H9 (cell line): ENCODE measurements at regions not wholly inside any gene's neighbourhood (a gene's known extent, or its start where the extent isn't known, plus 50 kb on each side); places are given as distances from the start of the nearest gene placed in this dataset.

Experiments used
- DNase-seq: peaks from one replicate; pipeline ENCODE4 v3.0.0-alpha.2; 2017
- H2AFZ ChIP-seq: one replicate; pipeline ENCODE4 v1.6.1; 2013; ENCODE audit warnings: mild to moderate bottlenecking, low read length, control low read depth, moderate library complexity
- H2AK5ac ChIP-seq: 2 replicates; pipeline ENCODE4 v1.6.1; 2013; ENCODE audit warnings: low read length, control low read depth, mixed read lengths; ENCODE audit not compliant: insufficient read length
- H2BK120ac ChIP-seq: one replicate; pipeline ENCODE4 v1.6.1; 2013; ENCODE audit warnings: low read depth, mild to moderate bottlenecking, low read length, control low read depth, inconsistent platforms; ENCODE audit not compliant: poor library complexity, severe bottlenecking
- H2BK12ac ChIP-seq: 2 replicates; pipeline ENCODE4 v1.6.1; 2013; ENCODE audit warnings: low read length, control low read depth, mixed read lengths, low read depth; ENCODE audit not compliant: insufficient read length
- H2BK15ac ChIP-seq: 2 replicates; pipeline ENCODE4 v1.6.1; 2013; ENCODE audit warnings: low read depth, low read length, control low read depth
- H2BK20ac ChIP-seq: one replicate; pipeline ENCODE4 v1.6.1; 2013; ENCODE audit warnings: low read depth, mild to moderate bottlenecking, low read length, control low read depth, inconsistent platforms; ENCODE audit not compliant: poor library complexity, severe bottlenecking
- H2BK5ac ChIP-seq: 2 replicates; pipeline ENCODE4 v1.6.1; 2013; ENCODE audit warnings: low read length, control low read depth, mixed read lengths; ENCODE audit not compliant: insufficient read length
- H3K14ac ChIP-seq: 2 replicates; pipeline ENCODE4 v1.6.1; 2013; ENCODE audit warnings: low read length, control low read depth; ENCODE audit not compliant: insufficient read depth
- H3K18ac ChIP-seq: 2 replicates; pipeline ENCODE4 v1.6.1; 2013; ENCODE audit warnings: low read depth, mild to moderate bottlenecking, mixed read lengths, low read length, control low read depth; ENCODE audit not compliant: insufficient read length
- H3K23ac ChIP-seq: 2 replicates; pipeline ENCODE4 v1.6.1; 2013; ENCODE audit warnings: low read length, control low read depth, mixed read lengths, low read depth; ENCODE audit not compliant: insufficient read length
- H3K23me2 ChIP-seq: 2 replicates; pipeline ENCODE4 v1.6.1; 2013; ENCODE audit warnings: low read depth, mild to moderate bottlenecking, mixed read lengths, low read length, control low read depth; ENCODE audit not compliant: insufficient read length, poor library complexity, severe bottlenecking
- H3K27ac ChIP-seq: 2 replicates; pipeline ENCODE4 v1.5.1; 2013; ENCODE audit warnings: low read length, control low read depth, mixed read lengths, low read depth; ENCODE audit not compliant: insufficient read length
- H3K27me3 ChIP-seq: 2 replicates; pipeline ENCODE4 v1.6.1; 2013; ENCODE audit warnings: low read length, control low read depth, inconsistent platforms; ENCODE audit not compliant: insufficient read depth
- H3K4ac ChIP-seq: 2 replicates; pipeline ENCODE4 v1.6.1; 2013; ENCODE audit warnings: low read depth, mild to moderate bottlenecking, control low read depth, inconsistent platforms, low read length, moderate library complexity
- H3K4me1 ChIP-seq: 2 replicates; pipeline ENCODE4 v1.6.1; 2013; ENCODE audit warnings: low read length, control low read depth, inconsistent platforms; ENCODE audit not compliant: insufficient read depth
- H3K4me2 ChIP-seq: 2 replicates; pipeline ENCODE4 v1.6.1; 2013; ENCODE audit warnings: low read length, control low read depth, mixed read lengths; ENCODE audit not compliant: insufficient read length, insufficient read depth
- H3K56ac ChIP-seq: 2 replicates; pipeline ENCODE4 v1.6.1; 2013; ENCODE audit warnings: low read depth, mild to moderate bottlenecking, mixed read lengths, low read length, control low read depth; ENCODE audit not compliant: insufficient read length
- H3K79me1 ChIP-seq: 2 replicates; pipeline ENCODE4 v1.6.1; 2013; ENCODE audit warnings: low read depth, mild to moderate bottlenecking, moderate library complexity, low read length, control low read depth, inconsistent platforms; ENCODE audit not compliant: insufficient read depth, poor library complexity, severe bottlenecking
- H3K79me2 ChIP-seq: 2 replicates; pipeline ENCODE4 v1.6.1; 2013; ENCODE audit warnings: low read length, control low read depth, inconsistent platforms; ENCODE audit not compliant: insufficient read depth
- H3K9ac ChIP-seq: 2 replicates; pipeline ENCODE4 v1.6.1; 2013; ENCODE audit warnings: low read length, control low read depth, mixed read lengths; ENCODE audit not compliant: insufficient read length; ENCODE audit errors: extremely low read depth
- H3K9me3 ChIP-seq: one replicate; pipeline ENCODE4 v1.6.1; 2013; ENCODE audit warnings: low read depth, low read length, inconsistent platforms; ENCODE audit not compliant: control insufficient read depth
- H3T11ph ChIP-seq: one replicate; pipeline ENCODE4 v1.6.1; 2013; ENCODE audit warnings: mild to moderate bottlenecking, low read length, control low read depth, inconsistent platforms
- H4K20me1 ChIP-seq: one replicate; pipeline ENCODE4 v1.6.1; 2013; ENCODE audit not compliant: control insufficient read depth, insufficient read length, insufficient read depth
- H4K5ac ChIP-seq: 2 replicates; pipeline ENCODE4 v1.6.1; 2013; ENCODE audit warnings: low read depth, mild to moderate bottlenecking, mixed read lengths, low read length, control low read depth; ENCODE audit not compliant: insufficient read length
- H4K8ac ChIP-seq: replicated peaks from 2 replicates; pipeline ENCODE4 v1.6.1; 2013; ENCODE audit warnings: low read length, control low read depth, mixed read lengths, low read depth; ENCODE audit not compliant: insufficient read length
- H4K91ac ChIP-seq: 2 replicates; pipeline ENCODE4 v1.6.1; 2013; ENCODE audit warnings: low read depth, mild to moderate bottlenecking, moderate library complexity, mixed read lengths, low read length, control low read depth; ENCODE audit not compliant: insufficient read length
- H3K27ac Mint-ChIP-seq, 3 experiments: 2 replicates in 2 of 3; 3 replicates in 1 of 3; pipeline ENCODE4 v1.8.0; 2020 to 2021; ENCODE audit warnings: mixed read lengths in 3 of 3, mild to moderate bottlenecking in 1 of 3, moderate library complexity in 1 of 3
- H3K27me3 Mint-ChIP-seq: 2 replicates; pipeline ENCODE4 v1.8.0; 2021; ENCODE audit warnings: low read depth, mild to moderate bottlenecking, moderate library complexity, mixed read lengths
- H3K36me3 Mint-ChIP-seq, 3 experiments: 2 replicates in 2 of 3; 3 replicates in 1 of 3; pipeline ENCODE4 v1.8.0; 2020 to 2021; ENCODE audit warnings: low read depth in 3 of 3, mixed read lengths in 3 of 3; ENCODE audit not compliant: insufficient read depth in 1 of 3
- H3K4me1 Mint-ChIP-seq, 2 experiments: 2 replicates each; pipeline ENCODE4 v1.8.0; 2020; ENCODE audit warnings: mixed read lengths in 2 of 2
- H3K4me3 Mint-ChIP-seq, 2 experiments: 2 replicates in 1 of 2; 3 replicates in 1 of 2; pipeline ENCODE4 v1.8.0; 2020 to 2021; ENCODE audit warnings: mild to moderate bottlenecking in 2 of 2, mixed read lengths in 2 of 2, moderate library complexity in 1 of 2
- H3K9me3 Mint-ChIP-seq, 2 experiments: 2 replicates in 1 of 2; 3 replicates in 1 of 2; pipeline ENCODE4 v1.8.0; 2020; ENCODE audit warnings: mild to moderate bottlenecking in 2 of 2, mixed read lengths in 2 of 2, moderate library complexity in 1 of 2
- WGBS: extraction: QIAGEN DNeasy Blood & Tissue Kit; methylation state at CpG from one replicate; pipeline ENCODE4 v1.1.7; 2013; ENCODE audit warnings: missing lambda C conversion rate, low lambda C conversion rate, mixed read lengths; ENCODE audit not compliant: insufficient read length; ENCODE audit errors: extremely low coverage; 5-methylcytosine and 5-hydroxymethylcytosine counted together
- TF ChIP-seq, protein P1 (sequence below): fragments of 200-600 bp; sonication (generic); conservative IDR thresholded peaks from 3 replicates; pipeline ENCODE4 v1.8.0; 2021; ENCODE audit warnings: antibody characterized with exemption, mild to moderate bottlenecking

DNA sequence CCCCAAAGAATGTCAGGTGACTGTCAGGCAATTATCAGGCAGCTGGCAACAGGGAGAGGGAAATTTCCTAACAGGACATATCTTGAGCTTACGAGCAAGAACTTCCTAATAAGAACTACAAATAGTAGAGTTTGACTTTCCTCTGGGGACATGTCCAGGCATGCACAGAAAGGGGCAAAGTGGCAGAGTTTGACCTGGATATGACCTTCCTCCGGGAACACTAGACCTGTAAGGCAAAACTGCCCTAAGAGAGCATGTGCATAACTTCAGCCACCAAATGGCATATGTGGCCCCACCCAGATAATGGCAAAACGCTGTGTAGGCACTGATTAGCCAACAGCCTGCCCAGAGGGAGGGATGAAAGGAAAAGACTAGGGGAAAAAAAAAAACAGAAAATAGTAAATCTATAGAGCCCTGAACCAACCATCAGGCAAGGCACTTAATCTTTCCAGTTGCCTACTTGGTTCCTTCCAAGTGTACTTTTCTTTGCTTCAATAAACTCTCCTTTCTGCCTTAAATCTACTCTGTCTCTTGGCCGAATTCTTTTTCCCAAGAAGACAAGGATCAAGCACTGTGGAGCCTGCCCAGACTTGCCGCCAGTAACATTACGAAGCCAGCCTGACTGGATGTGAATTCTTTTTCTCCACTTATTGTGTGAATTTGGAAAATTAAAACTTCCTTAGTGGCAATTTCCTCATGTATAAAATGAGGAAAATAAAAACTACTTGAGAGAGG is 164.1 kb downstream of the SPTSSA start:
- H3K27ac Mint-ChIP-seq = no peak overlapping the region
- no peak overlapping the region for H3K9ac ChIP-seq
- H3K36me3 Mint-ChIP-seq = peaks cover 0 to 12% (median 2%) of the 10 kb centered on the region in 3 experiments; a peak in 4 of 7 replicates
- H3K9me3 ChIP-seq = no peaks in the 10 kb centered on the region
- H2BK15ac ChIP-seq = no peak overlapping the region
- H3K4ac ChIP-seq = no peak overlapping the region
- H2BK5ac ChIP-seq = no peak overlapping the region
- H2AK5ac ChIP-seq = no peak overlapping the region
- TF ChIP-seq, protein P1, sequence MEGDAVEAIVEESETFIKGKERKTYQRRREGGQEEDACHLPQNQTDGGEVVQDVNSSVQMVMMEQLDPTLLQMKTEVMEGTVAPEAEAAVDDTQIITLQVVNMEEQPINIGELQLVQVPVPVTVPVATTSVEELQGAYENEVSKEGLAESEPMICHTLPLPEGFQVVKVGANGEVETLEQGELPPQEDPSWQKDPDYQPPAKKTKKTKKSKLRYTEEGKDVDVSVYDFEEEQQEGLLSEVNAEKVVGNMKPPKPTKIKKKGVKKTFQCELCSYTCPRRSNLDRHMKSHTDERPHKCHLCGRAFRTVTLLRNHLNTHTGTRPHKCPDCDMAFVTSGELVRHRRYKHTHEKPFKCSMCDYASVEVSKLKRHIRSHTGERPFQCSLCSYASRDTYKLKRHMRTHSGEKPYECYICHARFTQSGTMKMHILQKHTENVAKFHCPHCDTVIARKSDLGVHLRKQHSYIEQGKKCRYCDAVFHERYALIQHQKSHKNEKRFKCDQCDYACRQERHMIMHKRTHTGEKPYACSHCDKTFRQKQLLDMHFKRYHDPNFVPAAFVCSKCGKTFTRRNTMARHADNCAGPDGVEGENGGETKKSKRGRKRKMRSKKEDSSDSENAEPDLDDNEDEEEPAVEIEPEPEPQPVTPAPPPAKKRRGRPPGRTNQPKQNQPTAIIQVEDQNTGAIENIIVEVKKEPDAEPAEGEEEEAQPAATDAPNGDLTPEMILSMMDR = no peak
- H4K5ac ChIP-seq = no peak overlapping the region
- H3K79me2 ChIP-seq = no peaks in the 10 kb centered on the region
- no peak overlapping the region for H2BK12ac ChIP-seq
- no peak overlapping the region for H3K4me3 Mint-ChIP-seq
- H4K8ac ChIP-seq = no peak overlapping the region
- H3K27me3 ChIP-seq = no peaks in the 10 kb centered on the region
- no peak overlapping the region for H3K14ac ChIP-seq
- H3K9me3 Mint-ChIP-seq = peaks cover 8 to 27% of the 10 kb centered on the region in 2 experiments; a peak in 4 of 5 replicates
- no peak overlapping the region for H2BK120ac ChIP-seq
- no peaks in the 10 kb centered on the region for H4K20me1 ChIP-seq
- no peak overlapping the region for H4K91ac ChIP-seq
- H3K79me1 ChIP-seq = no peaks in the 10 kb centered on the region
- no peak overlapping the region for H3K4me2 ChIP-seq
- no peaks in the 10 kb centered on the region for H3K23me2 ChIP-seq
- no peak overlapping the region for H3T11ph ChIP-seq
- no peak for DNase-seq
- H2BK20ac ChIP-seq = no peak overlapping the region
- peaks cover 9 to 13% of the 10 kb centered on the region in 2 experiments for H3K4me1 Mint-ChIP-seq
- H3K27ac ChIP-seq = no peak overlapping the region
- peaks cover 46% of the 10 kb centered on the region for H3K27me3 Mint-ChIP-seq
- no peak overlapping the region for H2AFZ ChIP-seq
- no peaks in the 10 kb centered on the region for H3K4me1 ChIP-seq
- WGBS = no CpG with 5 or more reads among the region's 6 CpGs
- no peak overlapping the region for H3K23ac ChIP-seq
- H3K56ac ChIP-seq = no peak overlapping the region
- no peak overlapping the region for H3K18ac ChIP-seq
